ENCODE measurements at regions not wholly inside any gene's neighbourhood (a gene's known extent, or its start where the extent isn't known, plus 50 kb on each side); places are given as distances from the start of the nearest gene placed in this dataset.

GRCh38 chr6:8556370-8557013, 121.1 kb upstream of the SLC35B3 start:
- peak; percentile 13 for DNase-seq (ENCODE audit: low spot score)

GRCh38 chr6:8551993-8552392, 116.6 kb upstream of the SLC35B3 start:
- no peak for DNase-seq (ENCODE audit: low spot score)
- in situ Hi-C loops (cut with HindIII; ENCODE audit: low sequenced_read_pairs), result no loop called here

More at GRCh38 chr6:8556370-8557013, 121.1 kb upstream of the SLC35B3 start:
- in situ Hi-C loops (cut with HindIII; ENCODE audit: low sequenced_read_pairs), result no loop called here

DNA sequence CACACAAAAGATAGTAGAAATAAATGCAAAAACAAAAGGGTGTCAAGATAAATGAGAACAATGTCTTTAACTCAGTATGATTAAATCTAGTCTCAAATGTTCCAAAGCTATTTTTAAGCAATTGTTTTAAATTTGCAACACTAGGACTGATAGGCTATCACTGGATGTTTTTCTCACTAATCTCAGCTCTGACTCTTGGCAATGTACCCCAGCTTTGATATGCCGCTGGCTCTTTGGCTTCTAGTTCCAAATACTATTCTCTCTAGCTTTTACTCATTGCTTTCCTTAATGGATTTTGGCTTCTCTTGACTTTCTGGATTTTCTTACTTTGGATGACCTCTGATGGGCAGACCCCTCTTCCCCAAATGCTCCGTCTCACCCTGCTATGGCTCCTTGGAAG, 116.0 kb upstream of the SLC35B3 start:
- DNase-seq (ENCODE audit: low spot score), result no peak
- in situ Hi-C loops (cut with HindIII; ENCODE audit: low sequenced_read_pairs), result no loop called here

DNA sequence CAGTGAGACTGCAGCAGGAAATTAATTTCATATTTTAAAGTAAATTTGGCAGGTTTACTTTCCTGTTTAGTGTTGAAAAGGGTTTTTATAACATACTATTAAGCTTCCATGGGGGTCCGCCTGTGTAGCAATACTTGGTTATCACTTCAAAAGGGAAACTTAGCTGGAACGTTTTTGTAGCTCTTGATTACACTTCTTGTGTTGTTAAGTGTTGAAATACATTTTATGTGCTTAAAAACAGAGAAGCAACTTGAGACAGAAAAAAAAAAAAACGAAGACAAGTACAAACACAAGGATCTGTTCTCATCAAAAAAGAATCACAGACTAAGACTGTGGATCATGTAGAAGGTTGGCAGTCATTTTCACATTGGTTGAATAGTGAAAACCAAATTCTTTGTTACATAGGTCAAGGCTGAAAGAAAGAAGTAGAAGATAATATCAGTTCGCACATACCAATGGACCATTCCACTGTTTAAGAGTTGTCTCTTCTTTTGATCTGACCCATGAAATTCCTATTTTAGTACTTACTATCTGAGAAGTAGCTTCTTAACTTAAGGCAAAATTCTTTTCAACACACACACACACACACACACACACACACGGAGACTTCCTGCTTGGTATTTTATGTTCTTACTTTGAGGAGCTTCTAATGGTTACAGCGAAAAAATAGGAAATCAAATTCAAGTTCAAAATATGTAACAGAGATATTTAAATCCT, 113.9 kb upstream of the SLC35B3 start:
- in situ Hi-C loops (cut with HindIII; ENCODE audit: low sequenced_read_pairs), result no loop called here

GRCh38 chr6:8546496-8546895, 111.2 kb upstream of the SLC35B3 start:
- no peak for DNase-seq (ENCODE audit: low spot score)
- in situ Hi-C loops (cut with HindIII; ENCODE audit: low sequenced_read_pairs), result no loop called here

More for the DNA sequence above, 113.9 kb upstream of the SLC35B3 start:
- DNase-seq (ENCODE audit: low spot score), result no peak

- no peak for DNase-seq (ENCODE audit: low spot score)
- in situ Hi-C loops (cut with HindIII; ENCODE audit: low sequenced_read_pairs), result no loop called here
Measured at GRCh38 chr6:8545336-8545735, 110.0 kb upstream of the SLC35B3 start.

DNA sequence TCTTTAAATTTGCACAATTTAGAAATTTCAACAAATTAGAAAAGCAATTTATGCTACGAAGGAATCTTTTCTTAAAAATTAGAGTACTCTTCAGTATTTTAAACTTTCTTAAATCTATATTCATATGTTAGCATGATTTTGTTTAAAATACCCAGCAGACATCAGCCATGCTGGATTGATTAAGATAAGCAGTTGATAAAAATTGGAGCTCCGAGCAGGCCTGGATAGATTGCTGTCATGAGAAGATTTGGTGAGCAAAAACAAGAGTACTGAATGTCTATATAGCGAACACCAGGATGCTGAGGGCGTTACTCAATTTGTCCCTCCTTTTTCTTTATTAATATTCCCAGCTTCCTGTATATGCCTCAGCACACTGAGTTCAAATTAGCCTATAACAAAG, 108.4 kb upstream of the SLC35B3 start:
- in situ Hi-C loops (cut with HindIII; ENCODE audit: low sequenced_read_pairs), result no loop called here
- no peak for DNase-seq (ENCODE audit: low spot score)

DNA sequence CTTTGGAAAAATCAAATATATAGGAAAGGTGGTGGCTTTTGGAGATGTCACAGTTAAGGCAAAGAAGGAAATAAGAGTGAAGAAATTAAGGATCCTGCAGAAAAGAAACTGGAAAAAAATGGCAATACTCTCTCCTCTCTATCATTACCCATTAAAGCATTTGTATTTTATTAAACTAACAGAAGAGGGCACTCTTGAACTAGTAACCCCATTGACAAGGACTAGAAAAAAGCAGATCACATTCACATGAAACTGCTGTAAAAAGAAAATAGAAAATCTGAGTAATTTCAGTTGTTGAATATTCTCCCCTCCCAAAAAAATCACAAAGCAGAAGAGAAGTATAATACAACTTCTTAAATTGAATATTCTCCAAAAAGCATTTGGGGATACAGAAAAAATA, 104.1 kb upstream of the SLC35B3 start:
- DNase-seq (ENCODE audit: low spot score), result no peak
- in situ Hi-C loops (cut with HindIII; ENCODE audit: low sequenced_read_pairs), result no loop called here

GRCh38 chr6:8536122-8536521, 100.8 kb upstream of the SLC35B3 start:
- no peak for DNase-seq (ENCODE audit: low spot score)
- in situ Hi-C loops (cut with HindIII; ENCODE audit: low sequenced_read_pairs), result no loop called here

DNA sequence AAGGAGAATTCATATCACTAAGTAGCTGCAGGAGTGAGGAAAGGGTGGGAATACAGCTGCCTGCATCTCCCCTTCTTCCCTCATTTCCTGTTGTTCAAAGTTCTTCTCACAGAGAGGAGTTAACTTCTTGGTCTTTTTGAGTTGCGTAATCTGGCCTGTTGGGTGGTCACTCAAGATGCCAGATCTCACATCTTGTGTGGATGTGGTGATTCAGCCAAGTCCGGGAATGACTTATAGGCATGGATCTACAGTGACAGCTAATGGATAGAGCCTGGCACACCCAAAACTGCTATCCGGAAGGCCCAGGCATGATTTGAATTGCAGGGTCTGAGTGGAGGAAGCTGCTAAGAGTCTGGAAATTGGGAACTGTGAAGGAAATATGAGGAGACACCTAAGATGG, 100.2 kb upstream of the SLC35B3 start:
- in situ Hi-C loops (cut with HindIII; ENCODE audit: low sequenced_read_pairs), result no loop called here
- no peak for DNase-seq (ENCODE audit: low spot score)

- in situ Hi-C loops (cut with HindIII; ENCODE audit: low sequenced_read_pairs), result no loop called here
- no peak for DNase-seq (ENCODE audit: low spot score)
Measured at GRCh38 chr6:8530785-8531435, 95.6 kb upstream of the SLC35B3 start.

GRCh38 chr6:8529250-8529649, 93.9 kb upstream of the SLC35B3 start:
- in situ Hi-C loops (cut with HindIII; ENCODE audit: low sequenced_read_pairs), result no loop called here
- DNase-seq (ENCODE audit: low spot score), result no peak

- in situ Hi-C loops (cut with HindIII; ENCODE audit: low sequenced_read_pairs), result no loop called here
- no peak for DNase-seq (ENCODE audit: low spot score)
Measured at GRCh38 chr6:8527818-8528217, 92.5 kb upstream of the SLC35B3 start.

GRCh38 chr6:8526624-8527023, 91.3 kb upstream of the SLC35B3 start:
- DNase-seq (ENCODE audit: low spot score), result peak; percentile 16
- in situ Hi-C loops (cut with HindIII; ENCODE audit: low sequenced_read_pairs), result no loop called here

- in situ Hi-C loops (cut with HindIII; ENCODE audit: low sequenced_read_pairs), result no loop called here
- no peak for DNase-seq (ENCODE audit: low spot score)
Measured at GRCh38 chr6:8525370-8525769, 90.0 kb upstream of the SLC35B3 start.

GRCh38 chr6:8513174-8513573, 77.8 kb upstream of the SLC35B3 start:
- no peak for DNase-seq (ENCODE audit: low spot score)
- in situ Hi-C loops (cut with HindIII; ENCODE audit: low sequenced_read_pairs), result no loop called here

- in situ Hi-C loops (cut with HindIII; ENCODE audit: low sequenced_read_pairs), result no loop called here
- DNase-seq (ENCODE audit: low spot score), result no peak
Measured at GRCh38 chr6:8507286-8507685, 71.9 kb upstream of the SLC35B3 start.

DNA sequence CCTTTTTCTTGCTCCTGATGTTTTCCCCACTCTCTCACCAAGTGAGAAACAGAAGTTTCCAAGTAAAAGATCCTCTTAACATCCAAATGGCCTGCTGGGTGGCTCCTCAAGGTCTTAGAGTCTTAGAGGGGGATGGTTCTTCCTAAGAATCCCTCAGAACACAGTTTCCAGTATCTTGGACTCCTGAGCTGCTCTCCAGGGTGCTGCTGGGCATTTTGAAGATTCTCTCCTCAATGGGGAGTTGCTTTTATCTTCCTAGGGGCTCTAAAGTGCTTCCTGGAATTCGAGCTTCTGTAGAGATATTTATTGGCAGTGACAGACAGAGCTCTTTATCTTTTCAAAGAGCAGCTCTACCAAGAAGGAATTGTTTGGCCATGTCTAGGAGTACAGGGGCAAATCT, 70.8 kb upstream of the SLC35B3 start:
- DNase-seq (ENCODE audit: low spot score), result no peak

DNA sequence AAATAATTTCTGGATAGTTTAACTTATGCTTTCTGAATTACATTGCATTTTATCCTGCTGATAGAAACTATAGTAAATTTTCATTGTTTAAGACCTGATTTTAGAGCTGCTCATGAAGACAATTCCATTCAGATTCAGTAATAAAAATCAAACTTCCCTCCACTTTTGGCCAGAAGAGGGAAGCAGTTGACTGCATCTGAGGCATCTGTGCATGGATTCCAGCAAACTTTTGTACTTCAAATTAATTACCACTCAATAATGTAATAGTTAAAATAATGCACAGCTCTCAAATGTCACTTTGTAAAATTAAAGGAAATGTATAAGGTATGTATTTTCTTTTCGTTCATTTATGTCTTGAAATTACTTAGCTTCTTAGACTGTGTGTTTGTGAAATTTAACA, 64.2 kb upstream of the SLC35B3 start:
- peak; percentile 11 for DNase-seq (ENCODE audit: low spot score)
- in situ Hi-C loops (cut with HindIII; ENCODE audit: low sequenced_read_pairs), result no loop called here

More for the DNA sequence above, 70.8 kb upstream of the SLC35B3 start:
- in situ Hi-C loops (cut with HindIII; ENCODE audit: low sequenced_read_pairs), result no loop called here

GRCh38 chr6:8494730-8495129, 59.4 kb upstream of the SLC35B3 start:
- in situ Hi-C loops (cut with HindIII; ENCODE audit: low sequenced_read_pairs), result no loop called here

More at GRCh38 chr6:8494730-8495129, 59.4 kb upstream of the SLC35B3 start:
- no peak for DNase-seq (ENCODE audit: low spot score)

Measured in G401 (cell line).